Upper lobe of left lung (tissue), 4 donors: ENCODE measurements at regions not wholly inside any gene's neighbourhood (a gene's known extent, or its start where the extent isn't known, plus 50 kb on each side); places are given as distances from the start of the nearest gene placed in this dataset.

ENCODE experiments used
- EP300 ChIP-seq, 4 donors: sonication (generic); formaldehyde crosslinking; IDR thresholded peaks; one replicate each; pipeline ENCODE4 v1.5.1; 2017; ENCODE audit warnings: antibody characterized with exemption in 4 of 4, control low read depth in 2 of 4
- POLR2A ChIP-seq, 4 donors: fragments of 450-650 bp; IDR thresholded peaks; one replicate each; pipeline ENCODE4 v1.5.1; 2016 to 2017; ENCODE audit warnings: antibody characterized with exemption in 4 of 4, mild to moderate bottlenecking in 2 of 4
- POLR2AphosphoS5 ChIP-seq, 2 donors: sonication (generic); formaldehyde crosslinking; IDR thresholded peaks; one replicate each; pipeline ENCODE4 v1.5.1; 2017; ENCODE audit warnings: antibody characterized with exemption in 2 of 2
- TF ChIP-seq, protein P1 (sequence below), 6 experiments: fragments of 450-650 bp in 4 of 6; fragments of 200-600 bp in 2 of 6; sonication (generic) in 2 of 6; IDR thresholded peaks; one replicate each; pipeline ENCODE4 v1.5.1; 2016 to 2019; ENCODE audit warnings: antibody characterized with exemption in 6 of 6

DNA sequence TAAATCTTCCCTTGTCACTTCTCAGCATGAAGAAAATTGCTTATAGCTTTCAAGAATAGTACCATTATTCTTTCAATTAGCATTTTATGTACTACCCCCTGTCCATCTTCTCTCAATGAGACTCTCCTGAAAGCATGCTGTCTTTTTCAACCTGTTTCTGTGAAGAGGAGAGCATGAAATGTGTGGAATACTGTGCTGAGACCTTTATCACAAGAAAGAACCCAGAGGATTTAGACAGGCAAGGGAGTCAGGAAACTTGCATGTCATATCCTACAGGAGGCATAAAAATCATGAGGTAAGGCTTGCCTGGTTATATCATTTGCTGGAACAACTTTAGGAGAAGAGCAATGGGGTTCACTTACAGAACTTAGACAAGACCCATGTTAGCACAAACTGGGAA is 56.7 kb upstream of the LPAR1 start:
- TF ChIP-seq, protein P1, sequence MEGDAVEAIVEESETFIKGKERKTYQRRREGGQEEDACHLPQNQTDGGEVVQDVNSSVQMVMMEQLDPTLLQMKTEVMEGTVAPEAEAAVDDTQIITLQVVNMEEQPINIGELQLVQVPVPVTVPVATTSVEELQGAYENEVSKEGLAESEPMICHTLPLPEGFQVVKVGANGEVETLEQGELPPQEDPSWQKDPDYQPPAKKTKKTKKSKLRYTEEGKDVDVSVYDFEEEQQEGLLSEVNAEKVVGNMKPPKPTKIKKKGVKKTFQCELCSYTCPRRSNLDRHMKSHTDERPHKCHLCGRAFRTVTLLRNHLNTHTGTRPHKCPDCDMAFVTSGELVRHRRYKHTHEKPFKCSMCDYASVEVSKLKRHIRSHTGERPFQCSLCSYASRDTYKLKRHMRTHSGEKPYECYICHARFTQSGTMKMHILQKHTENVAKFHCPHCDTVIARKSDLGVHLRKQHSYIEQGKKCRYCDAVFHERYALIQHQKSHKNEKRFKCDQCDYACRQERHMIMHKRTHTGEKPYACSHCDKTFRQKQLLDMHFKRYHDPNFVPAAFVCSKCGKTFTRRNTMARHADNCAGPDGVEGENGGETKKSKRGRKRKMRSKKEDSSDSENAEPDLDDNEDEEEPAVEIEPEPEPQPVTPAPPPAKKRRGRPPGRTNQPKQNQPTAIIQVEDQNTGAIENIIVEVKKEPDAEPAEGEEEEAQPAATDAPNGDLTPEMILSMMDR (IDR thresholded peaks at IDR 0.05), result no peak
- TF ChIP-seq POLR2A (IDR thresholded peaks at IDR 0.05) (no peak), POLR2AphosphoS5 (IDR thresholded peaks at IDR 0.05) (no peak), EP300 (IDR thresholded peaks at IDR 0.05) (no peak)
